ENCODE measurements at regions not wholly inside any gene's neighbourhood (a gene's known extent, or its start where the extent isn't known, plus 50 kb on each side); places are given as distances from the start of the nearest gene placed in this dataset.

- no peak for DNase-seq (ENCODE audit: low read depth)
Measured at GRCh38 chr4:8796096-8796495, 75.5 kb downstream of the HMX1 start.

GRCh38 chr4:8795140-8795539, 76.5 kb downstream of the HMX1 start:
- DNase-seq (ENCODE audit: low read depth): no peak

GRCh38 chr4:8794491-8794890, 77.1 kb downstream of the HMX1 start:
- no peak for DNase-seq (ENCODE audit: low read depth)

GRCh38 chr4:8793571-8794160, 78.0 kb downstream of the HMX1 start:
- DNase-seq (ENCODE audit: low read depth): no peak

GRCh38 chr4:8792491-8792890, 79.1 kb downstream of the HMX1 start:
- DNase-seq (ENCODE audit: low read depth): no peak

GRCh38 chr4:8791609-8792008, 80.0 kb downstream of the HMX1 start:
- DNase-seq (ENCODE audit: low read depth): no peak

GRCh38 chr4:8790749-8791148, 80.9 kb downstream of the HMX1 start:
- no peak for DNase-seq (ENCODE audit: low read depth)

GRCh38 chr4:8788174-8788573, 83.5 kb downstream of the HMX1 start:
- DNase-seq (ENCODE audit: low read depth): no peak

GRCh38 chr4:8786166-8786565, 85.5 kb downstream of the HMX1 start:
- no peak for DNase-seq (ENCODE audit: low read depth)

GRCh38 chr4:8785656-8786142, 85.9 kb downstream of the HMX1 start:
- DNase-seq (ENCODE audit: low read depth): no peak

GRCh38 chr4:8783736-8784135, 87.9 kb downstream of the HMX1 start:
- no peak for DNase-seq (ENCODE audit: low read depth)

GRCh38 chr4:8782135-8782534, 89.5 kb downstream of the HMX1 start:
- DNase-seq (ENCODE audit: low read depth): no peak

- no peak for DNase-seq (ENCODE audit: low read depth)
Measured at GRCh38 chr4:8781641-8782040, 90.0 kb downstream of the HMX1 start.

- DNase-seq (ENCODE audit: low read depth): no peak
Measured at GRCh38 chr4:8780596-8781368, 90.9 kb downstream of the HMX1 start.

- DNase-seq (ENCODE audit: low read depth): no peak
Measured at GRCh38 chr4:8780086-8780485, 91.6 kb downstream of the HMX1 start.

- no peak for DNase-seq (ENCODE audit: low read depth)
Measured at GRCh38 chr4:8779490-8779932, 92.1 kb downstream of the HMX1 start.

GRCh38 chr4:8778760-8779159, 92.9 kb downstream of the HMX1 start:
- no peak for DNase-seq (ENCODE audit: low read depth)

GRCh38 chr4:8778291-8778690, 93.3 kb downstream of the HMX1 start:
- DNase-seq (ENCODE audit: low read depth): no peak

- no peak for DNase-seq (ENCODE audit: low read depth)
Measured at GRCh38 chr4:8777320-8778196, 94.1 kb downstream of the HMX1 start.

- no peak for DNase-seq (ENCODE audit: low read depth)
Measured at GRCh38 chr4:8776366-8776765, 95.3 kb downstream of the HMX1 start.

GRCh38 chr4:8775751-8776355, 95.8 kb downstream of the HMX1 start:
- no peak for DNase-seq (ENCODE audit: low read depth)

- no peak for DNase-seq (ENCODE audit: low read depth)
Measured at GRCh38 chr4:8775121-8775520, 96.5 kb downstream of the HMX1 start.

All from renal cortical epithelial cell (primary cell).